ENCODE measurements at regions not wholly inside any gene's neighbourhood (a gene's known extent, or its start where the extent isn't known, plus 50 kb on each side); places are given as distances from the start of the nearest gene placed in this dataset.
"Not testable (repeated sequence)": the region's sequence is repeated elsewhere in the genome, so short reads cannot be mapped to it uniquely, and the experiment has no call there.

- DNase-seq: no peak
Observed at GRCh38 chr11:37968148-37968547, 1370.1 kb upstream of the RAG2 start.

GRCh38 chr11:37967635-37968034, 1369.6 kb upstream of the RAG2 start:
- no peak for DNase-seq

- DNase-seq: no peak
Observed at GRCh38 chr11:37963440-37963839, 1365.4 kb upstream of the RAG2 start.

- no peak for DNase-seq
Observed at GRCh38 chr11:37957717-37958116, 1359.7 kb upstream of the RAG2 start.

- no peak for DNase-seq
Observed at GRCh38 chr11:37951996-37952395, 1354.0 kb upstream of the RAG2 start.

DNA sequence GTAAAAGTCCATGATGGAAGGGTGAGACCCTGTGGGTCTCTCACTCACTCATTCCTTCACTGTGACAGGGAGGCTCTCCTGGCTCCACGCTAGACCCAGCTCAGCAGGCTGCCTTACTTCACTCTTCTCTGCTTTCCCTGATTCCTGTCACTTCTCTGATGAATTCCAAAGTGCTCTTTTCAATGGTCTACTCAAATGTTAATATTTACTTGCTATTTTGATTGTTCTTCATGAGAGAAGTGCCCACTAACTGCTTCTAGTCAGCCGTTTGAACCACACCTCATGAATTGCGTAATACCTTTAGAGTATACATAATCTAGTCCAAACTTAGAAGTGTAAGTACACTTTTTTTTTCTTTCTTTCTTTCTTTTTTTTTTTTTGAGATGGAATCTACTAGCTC, 1350.2 kb upstream of the RAG2 start:
- DNase-seq: no peak

GRCh38 chr11:37947821-37948220, 1349.8 kb upstream of the RAG2 start:
- no peak for DNase-seq

GRCh38 chr11:37946155-37946766, 1348.2 kb upstream of the RAG2 start:
- no peak for DNase-seq

GRCh38 chr11:37942081-37942480, 1344.0 kb upstream of the RAG2 start:
- no peak for DNase-seq

DNA sequence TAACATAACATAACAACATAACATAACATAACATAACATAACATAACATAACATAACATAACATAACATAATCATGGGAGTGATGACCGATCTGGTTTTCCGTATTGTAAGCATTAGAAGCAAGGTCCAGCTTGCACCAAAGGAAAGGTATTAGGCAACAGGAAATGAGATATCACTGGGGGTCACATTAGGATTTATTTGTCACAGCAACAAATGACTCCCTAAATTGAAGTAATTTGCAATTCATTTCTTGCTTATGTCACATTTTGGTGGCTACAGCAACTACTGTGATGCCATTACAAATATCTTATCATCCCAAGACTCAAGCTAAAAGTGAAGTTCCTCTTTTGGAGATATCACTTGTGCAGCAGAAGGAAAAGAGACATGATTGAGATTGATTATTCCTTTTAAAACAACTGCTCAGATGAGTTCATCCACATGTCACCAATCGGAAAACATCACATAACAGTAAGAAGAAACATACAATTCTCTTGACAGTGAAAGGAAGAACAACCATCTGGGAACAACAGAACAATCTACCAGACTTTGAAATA, 1331.1 kb upstream of the RAG2 start:
- DNase-seq: no peak

- no peak for DNase-seq
Observed at GRCh38 chr11:37926772-37927171, 1328.7 kb upstream of the RAG2 start.

GRCh38 chr11:37916331-37916730, 1318.3 kb upstream of the RAG2 start:
- no peak for DNase-seq

- no peak for DNase-seq
Observed at GRCh38 chr11:37914859-37915258, 1316.8 kb upstream of the RAG2 start.

DNA sequence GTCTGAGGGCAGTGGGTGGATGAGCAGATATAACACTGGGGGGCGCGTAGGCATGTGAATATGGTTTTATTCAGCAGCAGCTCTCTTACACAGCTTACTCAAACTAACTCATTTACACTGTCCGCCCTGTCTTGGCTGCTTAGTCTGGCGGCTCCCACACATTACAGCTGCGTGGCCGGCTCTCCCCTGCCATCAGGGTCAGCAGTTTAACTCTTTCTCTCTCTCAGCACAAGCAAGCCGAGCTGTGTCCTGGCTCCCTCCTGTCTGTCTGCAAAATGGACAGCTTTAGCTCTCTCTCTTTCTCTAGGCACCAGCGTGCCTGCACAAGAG, 1310.1 kb upstream of the RAG2 start:
- DNase-seq: no peak

GRCh38 chr11:37907436-37908218, 1309.6 kb upstream of the RAG2 start:
- no peak for DNase-seq

DNA sequence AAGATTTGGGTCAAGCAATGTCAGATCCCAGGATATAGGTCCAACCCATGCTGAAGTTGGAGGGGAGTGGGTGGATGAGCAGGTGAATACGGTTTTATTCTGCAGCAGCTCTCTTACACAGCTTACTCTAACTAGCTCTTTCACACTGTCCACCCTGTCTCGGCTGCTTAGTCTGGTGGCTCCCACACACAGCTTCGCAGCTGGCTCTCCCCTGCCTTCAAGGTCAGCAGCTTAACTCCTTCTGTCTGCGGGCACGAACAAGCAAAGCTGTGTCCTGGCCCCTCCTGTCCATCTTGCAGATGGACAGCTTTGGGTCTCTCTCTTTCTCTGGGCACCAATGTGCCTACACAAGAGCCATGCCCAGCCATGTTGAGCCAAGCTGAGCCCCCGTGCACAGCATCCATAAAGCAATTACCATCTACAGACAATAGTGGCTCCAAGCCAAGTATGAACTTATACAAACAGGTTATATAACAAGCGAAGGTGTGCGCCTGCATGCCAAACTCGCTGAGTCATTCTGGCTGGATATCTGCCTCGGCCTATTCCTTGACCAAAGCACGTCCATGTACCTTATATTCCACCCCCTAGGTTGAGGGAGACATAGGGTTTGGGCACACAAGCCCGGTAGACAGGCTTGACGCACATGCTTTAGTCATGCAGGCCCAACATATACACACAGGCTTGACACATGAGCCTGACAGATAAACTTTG, 1307.8 kb upstream of the RAG2 start:
- no peak for DNase-seq

GRCh38 chr11:37896016-37896415, 1298.0 kb upstream of the RAG2 start:
- DNase-seq: no peak

DNA sequence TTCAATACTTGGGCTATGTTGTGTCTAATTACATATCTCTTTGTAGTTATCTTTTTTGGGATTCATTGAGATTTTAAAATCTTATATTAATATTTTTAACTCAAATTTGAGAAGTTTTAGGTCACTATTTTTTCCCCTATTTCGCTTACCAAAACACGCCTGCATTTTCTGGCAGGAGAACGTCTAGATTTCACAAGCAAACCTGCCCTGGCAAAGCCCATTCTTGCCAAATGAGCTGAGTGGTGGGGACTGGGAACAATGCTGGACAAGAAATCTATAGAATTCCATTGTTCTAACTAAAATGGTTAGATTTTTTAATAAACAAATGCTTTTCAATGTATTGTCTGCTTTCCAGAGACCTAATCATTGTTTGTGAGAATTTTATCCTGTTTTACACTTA, 1283.7 kb upstream of the RAG2 start:
- DNase-seq: no peak

- DNase-seq: no peak
Observed at GRCh38 chr11:37861671-37862070, 1263.6 kb upstream of the RAG2 start.

GRCh38 chr11:37858806-37859537, 1260.9 kb upstream of the RAG2 start:
- not testable (repeated sequence) for DNase-seq

- no peak for DNase-seq
Observed at GRCh38 chr11:37858398-37858797, 1260.4 kb upstream of the RAG2 start.

DNA sequence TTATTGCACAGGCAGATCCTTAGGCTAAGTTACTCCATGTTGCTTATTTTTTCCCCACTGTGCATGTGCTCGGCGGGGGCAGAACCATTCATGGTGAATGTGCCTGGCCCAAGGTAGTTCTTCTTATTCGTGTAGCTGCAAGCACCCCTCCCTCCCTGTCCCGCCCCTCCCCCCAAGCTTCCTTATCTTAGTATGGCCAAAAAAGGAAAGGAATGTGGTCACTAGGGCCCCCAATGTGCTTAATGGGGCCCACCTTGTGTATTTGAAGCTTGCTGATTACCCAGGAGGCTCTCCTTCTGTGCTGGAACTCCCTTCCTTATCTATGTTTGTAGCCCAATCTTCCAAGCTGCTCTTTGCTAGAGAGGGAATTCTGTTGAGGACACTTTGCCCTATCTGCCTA, 1259.7 kb upstream of the RAG2 start:
- no peak for DNase-seq

DNA sequence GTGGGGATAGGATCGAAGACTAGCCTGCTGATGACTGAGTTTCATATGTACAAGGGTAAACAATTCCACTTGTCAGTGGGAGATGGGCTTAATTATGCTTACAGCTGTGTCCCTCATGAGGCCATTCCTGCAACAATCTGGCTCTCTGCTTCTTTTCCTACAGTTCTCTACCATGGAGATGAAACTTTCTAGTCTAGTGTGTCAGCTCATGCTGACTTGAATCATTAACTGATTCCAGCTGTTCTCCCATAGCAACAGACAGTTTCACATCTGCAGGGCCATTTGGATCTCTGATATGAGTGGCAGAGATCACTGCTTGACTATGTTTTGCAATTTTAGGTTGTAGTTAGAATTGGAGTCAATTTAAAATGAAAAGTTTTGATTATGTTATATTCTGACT, 1251.7 kb upstream of the RAG2 start:
- DNase-seq: no peak
